ENCODE measurements at regions not wholly inside any gene's neighbourhood (a gene's known extent, or its start where the extent isn't known, plus 50 kb on each side); places are given as distances from the start of the nearest gene placed in this dataset.

- no peak for TF ChIP-seq TAF1 (IDR thresholded peaks at IDR 0.05; ENCODE audit: borderline replicate concordance, insufficient read depth, low read length)
- TF ChIP-seq, protein P1, sequence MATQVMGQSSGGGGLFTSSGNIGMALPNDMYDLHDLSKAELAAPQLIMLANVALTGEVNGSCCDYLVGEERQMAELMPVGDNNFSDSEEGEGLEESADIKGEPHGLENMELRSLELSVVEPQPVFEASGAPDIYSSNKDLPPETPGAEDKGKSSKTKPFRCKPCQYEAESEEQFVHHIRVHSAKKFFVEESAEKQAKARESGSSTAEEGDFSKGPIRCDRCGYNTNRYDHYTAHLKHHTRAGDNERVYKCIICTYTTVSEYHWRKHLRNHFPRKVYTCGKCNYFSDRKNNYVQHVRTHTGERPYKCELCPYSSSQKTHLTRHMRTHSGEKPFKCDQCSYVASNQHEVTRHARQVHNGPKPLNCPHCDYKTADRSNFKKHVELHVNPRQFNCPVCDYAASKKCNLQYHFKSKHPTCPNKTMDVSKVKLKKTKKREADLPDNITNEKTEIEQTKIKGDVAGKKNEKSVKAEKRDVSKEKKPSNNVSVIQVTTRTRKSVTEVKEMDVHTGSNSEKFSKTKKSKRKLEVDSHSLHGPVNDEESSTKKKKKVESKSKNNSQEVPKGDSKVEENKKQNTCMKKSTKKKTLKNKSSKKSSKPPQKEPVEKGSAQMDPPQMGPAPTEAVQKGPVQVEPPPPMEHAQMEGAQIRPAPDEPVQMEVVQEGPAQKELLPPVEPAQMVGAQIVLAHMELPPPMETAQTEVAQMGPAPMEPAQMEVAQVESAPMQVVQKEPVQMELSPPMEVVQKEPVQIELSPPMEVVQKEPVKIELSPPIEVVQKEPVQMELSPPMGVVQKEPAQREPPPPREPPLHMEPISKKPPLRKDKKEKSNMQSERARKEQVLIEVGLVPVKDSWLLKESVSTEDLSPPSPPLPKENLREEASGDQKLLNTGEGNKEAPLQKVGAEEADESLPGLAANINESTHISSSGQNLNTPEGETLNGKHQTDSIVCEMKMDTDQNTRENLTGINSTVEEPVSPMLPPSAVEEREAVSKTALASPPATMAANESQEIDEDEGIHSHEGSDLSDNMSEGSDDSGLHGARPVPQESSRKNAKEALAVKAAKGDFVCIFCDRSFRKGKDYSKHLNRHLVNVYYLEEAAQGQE (IDR thresholded peaks at IDR 0.05; ENCODE audit: insufficient read depth in 1 of 2, low read depth in 2 of 2, low read length in 2 of 2): no peak
Observed at GRCh38 chr2:8477552-8478470, 204.0 kb upstream of the ID2 start.

GRCh38 chr2:8478471-8478793, 203.4 kb upstream of the ID2 start:
- no peak for TF ChIP-seq TAF1 (IDR thresholded peaks at IDR 0.05; ENCODE audit: borderline replicate concordance, insufficient read depth, low read length)
- TF ChIP-seq POLR2AphosphoS5 (IDR thresholded peaks at IDR 0.05; ENCODE audit: low read depth, low read length): no peak
- TF ChIP-seq SIN3A (IDR thresholded peaks at IDR 0.05; ENCODE audit: borderline replicate concordance, insufficient read depth, low read length): no peak
- no peak for TF ChIP-seq FOXP2 (optimal IDR thresholded peaks at IDR 0.05; ENCODE audit: borderline replicate concordance, extremely low read depth, extremely low read length, insufficient read depth)
- TF ChIP-seq, protein P1 (IDR thresholded peaks at IDR 0.05; ENCODE audit: insufficient read depth in 1 of 2, low read depth in 2 of 2, low read length in 2 of 2): no peak

GRCh38 chr2:8479298-8479697, 202.6 kb upstream of the ID2 start:
- TF ChIP-seq FOXP2 (optimal IDR thresholded peaks at IDR 0.05; ENCODE audit: borderline replicate concordance, extremely low read depth, extremely low read length, insufficient read depth) (no peak), TAF1 (IDR thresholded peaks at IDR 0.05; ENCODE audit: borderline replicate concordance, insufficient read depth, low read length) (no peak), SIN3A (IDR thresholded peaks at IDR 0.05; ENCODE audit: borderline replicate concordance, insufficient read depth, low read length) (no peak), POLR2AphosphoS5 (IDR thresholded peaks at IDR 0.05; ENCODE audit: low read depth, low read length) (no peak)
- TF ChIP-seq, protein P1 (IDR thresholded peaks at IDR 0.05; ENCODE audit: insufficient read depth in 1 of 2, low read depth in 2 of 2, low read length in 2 of 2): no peak

DNA sequence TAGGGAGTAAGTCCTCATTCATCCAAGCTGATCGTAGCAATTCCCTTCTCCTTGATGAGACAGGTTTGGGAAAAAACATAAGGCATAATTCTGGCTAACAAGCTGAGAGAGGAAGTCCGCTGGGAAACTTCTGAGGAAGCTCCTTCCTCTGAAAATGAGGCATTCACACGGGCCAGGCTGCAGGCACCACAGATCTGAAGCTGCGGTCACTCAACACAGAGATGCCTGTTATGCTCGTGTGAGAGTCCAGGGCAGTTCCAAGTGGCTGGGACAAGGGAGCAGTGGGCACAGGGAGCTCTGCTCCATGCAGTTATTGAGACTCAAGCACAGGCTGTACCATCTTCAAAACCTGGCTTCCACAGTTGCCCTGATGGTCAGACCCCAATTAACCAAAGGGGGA, 200.9 kb upstream of the ID2 start:
- TF ChIP-seq POLR2AphosphoS5 (IDR thresholded peaks at IDR 0.05; ENCODE audit: low read depth, low read length) (no peak), SIN3A (IDR thresholded peaks at IDR 0.05; ENCODE audit: borderline replicate concordance, insufficient read depth, low read length) (no peak), FOXP2 (optimal IDR thresholded peaks at IDR 0.05; ENCODE audit: borderline replicate concordance, extremely low read depth, extremely low read length, insufficient read depth) (no peak), TAF1 (IDR thresholded peaks at IDR 0.05; ENCODE audit: borderline replicate concordance, insufficient read depth, low read length) (no peak)
- TF ChIP-seq, protein P1 (IDR thresholded peaks at IDR 0.05; ENCODE audit: insufficient read depth in 1 of 2, low read depth in 2 of 2, low read length in 2 of 2): no peak
